ENCODE measurements at regions not wholly inside any gene's neighbourhood (a gene's known extent, or its start where the extent isn't known, plus 50 kb on each side); places are given as distances from the start of the nearest gene placed in this dataset.

DNA sequence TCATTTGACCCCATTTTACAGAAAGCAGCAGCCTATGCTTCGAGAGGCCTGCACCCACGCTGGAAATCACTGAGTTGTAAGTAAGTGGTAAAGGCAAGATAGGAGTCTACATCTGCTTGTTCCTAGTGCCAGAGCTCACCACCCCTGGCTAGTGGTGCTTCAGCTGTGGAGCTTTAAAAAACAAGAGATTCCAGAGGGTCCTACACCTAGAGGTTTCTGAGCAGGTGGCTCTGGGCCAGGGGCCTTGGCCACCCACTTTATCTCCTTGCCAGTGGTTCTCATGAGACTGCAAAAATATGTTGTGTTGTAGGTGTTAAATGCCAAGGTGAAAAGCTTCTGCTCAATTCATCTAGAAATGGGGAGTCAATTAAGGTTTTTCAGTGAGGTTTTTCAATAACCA, 60.0 kb upstream of the SERTAD2 start:
- H3K36me3 ChIP-seq, result no peaks in the 10 kb centered on the region
- H3K27ac ChIP-seq, result no peak overlapping the region
- H3K9me3 ChIP-seq, result no peaks in the 10 kb centered on the region
- TF ChIP-seq, protein P1, sequence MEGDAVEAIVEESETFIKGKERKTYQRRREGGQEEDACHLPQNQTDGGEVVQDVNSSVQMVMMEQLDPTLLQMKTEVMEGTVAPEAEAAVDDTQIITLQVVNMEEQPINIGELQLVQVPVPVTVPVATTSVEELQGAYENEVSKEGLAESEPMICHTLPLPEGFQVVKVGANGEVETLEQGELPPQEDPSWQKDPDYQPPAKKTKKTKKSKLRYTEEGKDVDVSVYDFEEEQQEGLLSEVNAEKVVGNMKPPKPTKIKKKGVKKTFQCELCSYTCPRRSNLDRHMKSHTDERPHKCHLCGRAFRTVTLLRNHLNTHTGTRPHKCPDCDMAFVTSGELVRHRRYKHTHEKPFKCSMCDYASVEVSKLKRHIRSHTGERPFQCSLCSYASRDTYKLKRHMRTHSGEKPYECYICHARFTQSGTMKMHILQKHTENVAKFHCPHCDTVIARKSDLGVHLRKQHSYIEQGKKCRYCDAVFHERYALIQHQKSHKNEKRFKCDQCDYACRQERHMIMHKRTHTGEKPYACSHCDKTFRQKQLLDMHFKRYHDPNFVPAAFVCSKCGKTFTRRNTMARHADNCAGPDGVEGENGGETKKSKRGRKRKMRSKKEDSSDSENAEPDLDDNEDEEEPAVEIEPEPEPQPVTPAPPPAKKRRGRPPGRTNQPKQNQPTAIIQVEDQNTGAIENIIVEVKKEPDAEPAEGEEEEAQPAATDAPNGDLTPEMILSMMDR (IDR thresholded peaks at IDR 0.05), result no peak
- TF ChIP-seq POLR2A (IDR thresholded peaks at IDR 0.05), result no peak
- intact Hi-C loops (cut with DNase I; ENCODE audit: low total_unique reads), result no loop called here
- DNase-seq, result no peak
- no peak overlapping the region for H3K4me3 ChIP-seq
- H3K4me1 ChIP-seq, result no peaks in the 10 kb centered on the region
- H3K27me3 ChIP-seq, result no peaks in the 10 kb centered on the region

DNA sequence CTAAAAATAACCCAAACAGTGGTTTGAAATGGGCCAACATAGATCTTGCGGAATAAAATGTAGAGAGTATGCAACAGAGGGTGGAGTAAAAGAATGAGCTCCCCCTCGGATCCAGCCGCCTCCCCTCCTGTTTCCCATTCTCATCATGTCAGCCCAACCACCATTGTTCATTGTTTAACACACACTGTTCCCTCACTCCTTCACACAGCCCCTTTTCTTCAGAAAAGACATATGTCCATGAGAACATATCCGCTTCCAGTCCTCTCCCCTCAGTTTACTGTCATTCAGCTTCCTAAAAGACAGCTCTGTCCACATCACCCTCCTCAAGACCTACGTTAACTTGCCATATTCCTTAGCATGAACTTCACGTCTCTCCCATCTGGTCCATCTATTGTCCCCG, 62.9 kb upstream of the SERTAD2 start:
- H3K9me3 ChIP-seq, result no peaks in the 10 kb centered on the region
- no peak overlapping the region for H3K4me3 ChIP-seq
- no peaks in the 10 kb centered on the region for H3K27me3 ChIP-seq
- no peaks in the 10 kb centered on the region for H3K36me3 ChIP-seq
- no peak overlapping the region for H3K27ac ChIP-seq
- no peak for DNase-seq
- TF ChIP-seq, protein P1 (IDR thresholded peaks at IDR 0.05), result no peak
- TF ChIP-seq POLR2A (IDR thresholded peaks at IDR 0.05), result no peak
- intact Hi-C loops (cut with DNase I; ENCODE audit: low total_unique reads), result no loop called here
- H3K4me1 ChIP-seq, result no peaks in the 10 kb centered on the region

DNA sequence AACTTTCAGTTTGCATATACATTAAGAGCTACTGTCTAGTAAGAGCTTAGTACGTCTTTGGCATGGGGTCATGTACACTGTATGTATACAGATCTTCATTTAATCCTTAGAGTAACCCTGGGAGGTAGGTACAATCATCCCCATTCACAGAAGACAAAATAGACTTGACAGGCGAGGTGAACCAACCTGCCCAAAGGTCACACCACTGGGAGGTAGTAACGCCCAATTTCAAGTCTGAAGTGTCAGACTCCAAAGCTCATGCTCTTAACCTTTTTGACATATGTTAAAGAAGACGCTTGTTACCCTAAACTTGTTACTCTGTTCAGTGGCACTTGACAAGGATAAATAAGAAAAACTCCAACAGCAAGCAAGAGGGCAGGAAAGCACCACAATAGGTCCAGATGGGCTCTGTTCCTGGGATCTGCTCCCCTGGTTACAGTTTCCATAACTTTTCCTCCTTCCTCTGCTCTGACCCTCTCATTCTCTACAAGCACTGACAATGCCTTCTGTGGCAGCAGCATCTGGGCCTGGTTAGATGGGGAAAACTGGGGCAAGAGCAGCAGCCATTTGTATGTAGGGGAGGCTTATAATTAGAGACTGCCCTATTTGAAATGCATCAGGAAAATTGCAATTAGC, 64.7 kb upstream of the SERTAD2 start:
- H3K9me3 ChIP-seq, result no peaks in the 10 kb centered on the region
- intact Hi-C loops (cut with DNase I; ENCODE audit: low total_unique reads), result no loop called here
- H3K27ac ChIP-seq, result no peak overlapping the region
- H3K36me3 ChIP-seq, result no peaks in the 10 kb centered on the region
- no peaks in the 10 kb centered on the region for H3K4me1 ChIP-seq
- TF ChIP-seq POLR2A (IDR thresholded peaks at IDR 0.05), result no peak
- TF ChIP-seq, protein P1 (IDR thresholded peaks at IDR 0.05), result peak in 1 of 4 experiments; percentile 7
- no peak for DNase-seq
- no peak overlapping the region for H3K4me3 ChIP-seq
- no peaks in the 10 kb centered on the region for H3K27me3 ChIP-seq

DNA sequence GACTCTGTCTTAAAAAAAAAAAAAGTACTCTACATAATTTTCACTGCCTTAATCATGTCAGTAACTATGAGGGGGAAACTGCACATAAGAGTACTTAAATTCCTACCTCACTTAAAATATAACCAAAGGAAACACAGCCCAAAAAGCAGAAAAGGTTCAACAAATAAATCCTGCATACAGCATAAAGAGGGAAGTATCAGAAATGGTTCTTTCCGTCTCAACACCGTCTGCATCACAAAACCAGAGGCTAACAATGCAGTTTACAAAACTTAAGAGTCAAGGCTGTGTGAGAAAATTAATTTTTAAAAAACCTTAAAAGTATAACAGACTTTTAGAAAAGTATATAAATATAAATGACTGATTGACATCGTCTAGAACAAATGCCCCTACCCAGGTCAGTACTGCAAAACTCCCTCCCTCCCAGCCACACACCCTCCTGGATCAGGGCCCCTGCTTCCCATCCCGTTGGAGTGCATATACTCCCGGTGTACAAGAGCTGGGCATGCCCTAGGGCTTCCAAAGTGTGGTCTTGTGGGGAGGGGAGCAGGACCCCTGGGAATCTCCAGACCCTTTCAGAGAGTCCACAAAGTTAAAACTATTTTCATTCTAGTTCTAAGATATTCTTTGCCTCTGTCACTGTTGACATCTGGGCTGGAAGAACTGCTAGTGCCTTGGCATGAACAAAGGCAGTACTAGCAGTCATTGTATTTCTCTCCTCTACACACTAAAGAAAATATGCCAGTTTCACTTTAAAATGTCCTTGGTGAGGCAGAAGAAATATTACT, 67.0 kb upstream of the SERTAD2 start:
- H3K27ac ChIP-seq, result no peak overlapping the region
- H3K4me1 ChIP-seq, result no peaks in the 10 kb centered on the region
- no peak for TF ChIP-seq POLR2A (IDR thresholded peaks at IDR 0.05)
- TF ChIP-seq, protein P1 (IDR thresholded peaks at IDR 0.05), result no peak
- no peaks in the 10 kb centered on the region for H3K36me3 ChIP-seq
- H3K9me3 ChIP-seq, result no peaks in the 10 kb centered on the region
- no peaks in the 10 kb centered on the region for H3K27me3 ChIP-seq
- intact Hi-C loops (cut with DNase I; ENCODE audit: low total_unique reads), result no loop called here
- no peak overlapping the region for H3K4me3 ChIP-seq
- DNase-seq, result no peak

DNA sequence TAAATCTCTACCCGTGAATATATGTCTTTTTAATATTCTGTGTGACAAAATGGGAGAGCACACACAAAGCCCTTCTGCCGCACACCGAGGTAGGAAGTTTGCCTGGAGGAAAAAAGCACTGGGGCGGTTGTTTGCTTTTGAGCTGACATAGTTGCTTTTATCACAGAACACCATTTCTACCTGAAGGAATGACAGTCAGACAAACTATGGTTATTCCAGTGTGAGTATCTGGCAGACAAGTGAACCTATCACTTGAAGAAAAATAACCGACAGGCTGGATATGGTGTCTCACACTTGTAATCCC, 67.6 kb upstream of the SERTAD2 start:
- TF ChIP-seq, protein P1 (IDR thresholded peaks at IDR 0.05), result no peak
- no peak for TF ChIP-seq POLR2A (IDR thresholded peaks at IDR 0.05)
- Histone ChIP-seq H3K4me3 (no peak overlapping the region), H3K36me3 (no peaks in the 10 kb centered on the region), H3K4me1 (no peaks in the 10 kb centered on the region), H3K27ac (no peak overlapping the region), H3K9me3 (no peaks in the 10 kb centered on the region), H3K27me3 (no peaks in the 10 kb centered on the region)
- DNase-seq, result no peak
- intact Hi-C loops (cut with DNase I; ENCODE audit: low total_unique reads), result no loop called here
